KMS-11 (cell line): ENCODE measurements at regions not wholly inside any gene's neighbourhood (a gene's known extent, or its start where the extent isn't known, plus 50 kb on each side); places are given as distances from the start of the nearest gene placed in this dataset.

Source experiments
- H2AFZ ChIP-seq: fragments of 200-600 bp; sonication (generic); 2 replicates; pipeline ENCODE4 v1.6.1; 2016; ENCODE audit warnings: antibody characterized with exemption, mixed run types, low read depth
- H3K27ac ChIP-seq: fragments of 200-600 bp; sonication (generic); 2 replicates; pipeline ENCODE4 v1.6.1; 2016; ENCODE audit warnings: mild to moderate bottlenecking, mixed run types
- H3K27me3 ChIP-seq: fragments of 200-600 bp; sonication (generic); 2 replicates; pipeline ENCODE4 v1.6.1; 2017; ENCODE audit warnings: mild to moderate bottlenecking, low read depth, mixed run types, moderate library complexity; ENCODE audit not compliant: insufficient read depth
- H3K36me3 ChIP-seq: fragments of 200-600 bp; sonication (generic); 2 replicates; pipeline ENCODE4 v1.6.1; 2017; ENCODE audit warnings: mild to moderate bottlenecking, mixed run types; ENCODE audit not compliant: insufficient read depth
- H3K4me1 ChIP-seq: fragments of 200-600 bp; sonication (generic); 2 replicates; pipeline ENCODE4 v1.6.1; 2016; ENCODE audit warnings: mild to moderate bottlenecking, low read depth, mixed run types; ENCODE audit not compliant: poor library complexity, severe bottlenecking
- H3K4me2 ChIP-seq: fragments of 200-600 bp; sonication (generic); 2 replicates; pipeline ENCODE4 v1.7.0; 2016; ENCODE audit warnings: mild to moderate bottlenecking, mixed run types
- H3K4me3 ChIP-seq: fragments of 200-600 bp; sonication (generic); IDR thresholded peaks from 2 replicates; pipeline ENCODE4 v1.6.1; 2017; ENCODE audit warnings: low read depth, low read length, mixed read lengths; ENCODE audit not compliant: insufficient read depth
- H3K79me2 ChIP-seq: fragments of 200-600 bp; sonication (generic); 2 replicates; pipeline ENCODE4 v1.6.1; 2016; ENCODE audit warnings: low read depth, mixed run types; ENCODE audit not compliant: insufficient read depth
- H3K9ac ChIP-seq: fragments of 200-600 bp; sonication (generic); 2 replicates; pipeline ENCODE4 v1.6.1; 2016; ENCODE audit warnings: mild to moderate bottlenecking, mixed run types
- H4K20me1 ChIP-seq: fragments of 200-600 bp; sonication (generic); 2 replicates; pipeline ENCODE4 v1.6.1; 2016; ENCODE audit warnings: mild to moderate bottlenecking, mixed run types; ENCODE audit not compliant: insufficient read depth
- CTCF ChIP-seq: fragments of 200-600 bp; sonication (generic); conservative IDR thresholded peaks from 2 replicates; pipeline ENCODE4 v1.6.1; 2017; ENCODE audit warnings: low read depth, mild to moderate bottlenecking, antibody characterized with exemption, low read length, moderate library complexity, mixed read lengths

GRCh38 chr5:165624166-165624946, 2118.9 kb downstream of the MAT2B start:
- TF ChIP-seq CTCF, result no peak
- no peaks in the 10 kb centered on the region for H3K36me3 ChIP-seq
- no peaks in the 10 kb centered on the region for H3K79me2 ChIP-seq
- no peak overlapping the region for H3K4me2 ChIP-seq
- H3K4me3 ChIP-seq, result no peak overlapping the region
- no peaks in the 10 kb centered on the region for H3K4me1 ChIP-seq
- H3K27ac ChIP-seq, result no peak overlapping the region
- no peak overlapping the region for H3K9ac ChIP-seq
- no peak overlapping the region for H2AFZ ChIP-seq
- H4K20me1 ChIP-seq, result no peaks in the 10 kb centered on the region
- no peaks in the 10 kb centered on the region for H3K27me3 ChIP-seq

DNA sequence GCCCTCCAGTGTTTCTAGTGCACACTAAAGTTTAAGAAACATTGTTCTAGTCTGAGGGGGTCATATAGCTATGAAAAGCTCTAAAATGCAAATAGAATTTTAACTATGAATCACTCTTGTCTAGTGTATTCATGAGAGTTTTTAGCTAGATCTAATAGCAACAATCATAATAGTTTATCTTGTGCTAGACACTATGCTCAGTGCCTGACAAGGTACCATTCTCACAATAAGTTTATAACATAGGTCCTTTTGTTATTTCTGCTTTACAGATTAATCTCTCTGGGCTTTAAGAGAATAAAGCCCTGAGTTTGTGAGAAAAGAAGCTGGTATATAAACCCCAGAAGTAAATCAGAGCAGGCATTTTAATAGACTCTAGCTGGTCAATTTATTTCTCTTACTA, 2120.7 kb downstream of the MAT2B start:
- no peak for TF ChIP-seq CTCF
- no peak overlapping the region for H3K4me2 ChIP-seq
- H3K9ac ChIP-seq, result no peak overlapping the region
- no peaks in the 10 kb centered on the region for H3K4me1 ChIP-seq
- H4K20me1 ChIP-seq, result no peaks in the 10 kb centered on the region
- no peaks in the 10 kb centered on the region for H3K36me3 ChIP-seq
- H3K79me2 ChIP-seq, result no peaks in the 10 kb centered on the region
- H3K4me3 ChIP-seq, result no peak overlapping the region
- no peaks in the 10 kb centered on the region for H3K27me3 ChIP-seq
- H2AFZ ChIP-seq, result no peak overlapping the region
- H3K27ac ChIP-seq, result no peak overlapping the region

GRCh38 chr5:165627548-165628170, 2122.2 kb downstream of the MAT2B start:
- Histone ChIP-seq H3K4me2 (no peak overlapping the region), H3K9ac (no peak overlapping the region), H3K4me1 (no peaks in the 10 kb centered on the region), H3K79me2 (no peaks in the 10 kb centered on the region), H3K36me3 (no peaks in the 10 kb centered on the region), H4K20me1 (no peaks in the 10 kb centered on the region), H3K4me3 (no peak overlapping the region), H3K27me3 (no peaks in the 10 kb centered on the region), H3K27ac (no peak overlapping the region), H2AFZ (no peak overlapping the region)
- TF ChIP-seq CTCF, result no peak

DNA sequence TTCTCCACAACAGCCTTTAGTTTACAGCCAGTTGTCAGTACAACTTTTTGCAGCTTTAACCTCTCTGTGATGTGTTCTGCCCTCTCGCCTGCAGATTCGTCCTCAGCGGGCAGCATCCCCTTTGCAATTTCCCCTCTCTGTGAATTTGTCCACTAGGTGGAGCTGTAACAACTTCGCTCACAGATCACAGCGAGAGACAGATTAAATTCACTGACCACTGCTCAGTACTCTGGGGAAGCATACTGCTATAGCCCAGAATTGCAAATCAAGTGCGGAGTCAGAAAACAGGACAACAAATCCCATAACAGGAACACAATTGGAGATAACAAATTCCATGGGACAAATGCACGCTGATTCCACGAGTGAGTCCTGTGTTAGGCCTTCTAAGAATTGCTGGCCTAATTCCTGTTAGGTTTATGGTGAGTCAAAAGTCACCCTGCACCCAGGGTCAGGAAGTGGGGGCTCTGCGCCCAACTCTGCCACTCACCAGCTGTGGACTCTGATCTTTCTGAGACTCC, 2124.9 kb downstream of the MAT2B start:
- Histone ChIP-seq H3K79me2 (no peaks in the 10 kb centered on the region), H3K4me3 (no peak overlapping the region), H2AFZ (no peak overlapping the region), H4K20me1 (no peaks in the 10 kb centered on the region), H3K4me2 (no peak overlapping the region), H3K9ac (no peak overlapping the region), H3K4me1 (no peaks in the 10 kb centered on the region), H3K36me3 (no peaks in the 10 kb centered on the region), H3K27ac (no peak overlapping the region), H3K27me3 (no peaks in the 10 kb centered on the region)
- TF ChIP-seq CTCF, result peak; percentile 80
